Fibroblast of mammary gland (primary cell): ENCODE measurements at regions not wholly inside any gene's neighbourhood (a gene's known extent, or its start where the extent isn't known, plus 50 kb on each side); places are given as distances from the start of the nearest gene placed in this dataset.

Experiments
- DNase-seq: peaks from one replicate; pipeline ENCODE4 v3.0.0-alpha.2; 2010; ENCODE audit warnings: low read depth
- H3K4me3 ChIP-seq: 2 replicates; pipeline ENCODE4 v1.5.1; 2011; ENCODE audit warnings: low read depth, mild to moderate bottlenecking, low read length, moderate library complexity; ENCODE audit not compliant: control insufficient read depth
- CTCF ChIP-seq: conservative IDR thresholded peaks from 2 replicates; pipeline ENCODE4 v1.5.1; 2011; ENCODE audit warnings: low read depth, low read length, inconsistent platforms; ENCODE audit not compliant: control insufficient read depth, insufficient read depth

- H3K4me3 ChIP-seq = no peak overlapping the region
- no peak for TF ChIP-seq CTCF
- DNase-seq = no peak
Measured at GRCh38 chr10:123269017-123269552, 114.9 kb downstream of the BUB3 start.

GRCh38 chr10:123269675-123270074 is 115.5 kb downstream of the BUB3 start:
- DNase-seq = peak; percentile 7
- TF ChIP-seq CTCF = no peak
- H3K4me3 ChIP-seq = no peak overlapping the region

- peak; percentile 68 for DNase-seq
Measured at GRCh38 chr10:123270221-123270620, 116.0 kb downstream of the BUB3 start.

GRCh38 chr10:123270806-123271205 is 116.6 kb downstream of the BUB3 start:
- no peak overlapping the region for H3K4me3 ChIP-seq
- no peak for TF ChIP-seq CTCF
- no peak for DNase-seq

More at GRCh38 chr10:123270221-123270620, 116.0 kb downstream of the BUB3 start:
- no peak overlapping the region for H3K4me3 ChIP-seq
- TF ChIP-seq CTCF = no peak

GRCh38 chr10:123272171-123272570 is 118.0 kb downstream of the BUB3 start:
- DNase-seq = peak; percentile 3
- TF ChIP-seq CTCF = peak; percentile 26
- no peak overlapping the region for H3K4me3 ChIP-seq

GRCh38 chr10:123274306-123275135 is 120.3 kb downstream of the BUB3 start:
- no peak for TF ChIP-seq CTCF
- H3K4me3 ChIP-seq = no peak overlapping the region
- DNase-seq = no peak
